BLaER1 treated with 17β-estradiol and CSF1 and Interleukin-3, amounts not matched to agents 10 nM and 100 nM (cell line): ENCODE measurements at regions not wholly inside any gene's neighbourhood (a gene's known extent, or its start where the extent isn't known, plus 50 kb on each side); places are given as distances from the start of the nearest gene placed in this dataset.
"Not testable (repeated sequence)": the region's sequence is repeated elsewhere in the genome, so short reads cannot be mapped to it uniquely, and the experiment has no call there.

ENCODE experiments used
- H3K27ac ChIP-seq, 11 experiments: shearing (Covaris generic); formaldehyde crosslinking; 2 replicates each; pipeline ENCODE4 v1.8.1; 2022
- H3K27me3 ChIP-seq, 11 experiments: shearing (Covaris generic); formaldehyde crosslinking; 2 replicates each; pipeline ENCODE4 v1.8.1; 2022
- H3K36me3 ChIP-seq, 11 experiments: shearing (Covaris generic); formaldehyde crosslinking; 2 replicates each; pipeline ENCODE4 v1.8.1; 2022
- H3K4me1 ChIP-seq, 10 experiments: shearing (Covaris generic); formaldehyde crosslinking; 2 replicates each; pipeline ENCODE4 v1.8.1; 2022
- H3K4me2 ChIP-seq, 11 experiments: shearing (Covaris generic); formaldehyde crosslinking; 2 replicates each; pipeline ENCODE4 v1.8.1; 2022
- H3K4me3 ChIP-seq, 10 experiments: shearing (Covaris generic); formaldehyde crosslinking; 2 replicates each; pipeline ENCODE4 v1.8.1; 2022
- H3K9ac ChIP-seq, 11 experiments: shearing (Covaris generic); formaldehyde crosslinking; 2 replicates each; pipeline ENCODE4 v1.8.1; 2022
- H3K9me3 ChIP-seq, 11 experiments: shearing (Covaris generic); formaldehyde crosslinking; replicated peaks in 1 of 11; 2 replicates each; pipeline ENCODE4 v1.8.1; 2022
- H4K20me1 ChIP-seq, 11 experiments: shearing (Covaris generic); formaldehyde crosslinking; 2 replicates each; pipeline ENCODE4 v1.8.1; 2022
- Cebpa-rat ChIP-seq, 11 experiments: shearing (Covaris generic); IDR thresholded peaks; 2 replicates each; pipeline ENCODE4 v1.8.1; 2022

DNA sequence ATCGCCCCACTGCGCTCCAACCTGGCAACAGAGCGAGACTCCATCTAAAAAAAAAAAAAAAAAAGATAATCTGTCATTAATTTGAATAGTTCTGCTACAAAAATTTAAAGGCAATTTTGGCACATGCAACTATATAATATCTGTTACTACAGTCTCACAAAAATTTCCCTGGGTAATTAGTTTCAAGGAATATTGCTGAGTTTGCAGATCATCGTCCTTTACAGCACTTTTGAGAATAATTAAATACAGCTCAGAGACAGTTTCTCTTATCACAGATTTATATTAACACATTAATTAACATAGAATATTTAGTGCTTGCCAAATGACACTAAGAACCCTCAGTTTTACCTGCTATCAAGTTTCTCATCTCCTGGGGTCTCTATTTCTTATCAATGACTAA, 540.4 kb upstream of the ZNF804A start:
- Histone ChIP-seq H3K9ac (no peak overlapping the region), H3K9me3 (no peaks in the 10 kb centered on the region), H3K36me3 (no peaks in the 10 kb centered on the region), H3K4me3 (no peak overlapping the region), H4K20me1 (no peaks in the 10 kb centered on the region), H3K4me2 (no peak overlapping the region), H3K27ac (no peak overlapping the region), H3K4me1 (no peaks in the 10 kb centered on the region), H3K27me3 (no peaks in the 10 kb centered on the region)
- TF ChIP-seq Cebpa-rat (IDR thresholded peaks at IDR 0.05): no peak

DNA sequence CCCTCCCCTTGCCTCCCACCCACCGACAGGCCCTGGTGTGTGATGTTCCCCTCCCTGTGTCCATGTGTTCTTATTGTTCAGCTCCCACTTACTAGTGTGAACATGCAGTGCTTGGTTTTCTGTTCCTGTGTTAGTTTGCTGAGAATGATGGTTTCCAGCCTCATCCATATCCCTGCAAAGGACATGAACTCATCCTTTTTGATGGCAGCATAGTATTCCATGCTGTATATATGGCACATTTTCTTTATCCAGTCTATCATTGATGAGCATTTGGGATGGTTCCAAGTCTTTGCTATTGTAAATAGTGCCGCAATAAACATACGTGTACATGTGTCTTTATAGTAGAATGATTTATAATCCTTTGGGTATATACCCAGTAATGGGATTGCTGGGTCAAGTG, 538.1 kb upstream of the ZNF804A start:
- not testable (repeated sequence) for H3K36me3 ChIP-seq, H3K9me3 ChIP-seq, H4K20me1 ChIP-seq, H3K4me3 ChIP-seq, H3K27me3 ChIP-seq, H3K4me1 ChIP-seq, H3K27ac ChIP-seq, H3K4me2 ChIP-seq, H3K9ac ChIP-seq

- H3K36me3 ChIP-seq: no peaks in the 10 kb centered on the region
- no peaks in the 10 kb centered on the region for H4K20me1 ChIP-seq
- no peaks in the 10 kb centered on the region for H3K27me3 ChIP-seq
- no peak overlapping the region for H3K4me3 ChIP-seq
- H3K4me2 ChIP-seq: no peak overlapping the region
- H3K9me3 ChIP-seq: no peaks in the 10 kb centered on the region
- no peaks in the 10 kb centered on the region for H3K4me1 ChIP-seq
- no peak for TF ChIP-seq Cebpa-rat (IDR thresholded peaks at IDR 0.05)
- no peak overlapping the region for H3K27ac ChIP-seq
- H3K9ac ChIP-seq: no peak overlapping the region
These were observed 530.8 kb upstream of the ZNF804A start for GRCh38 chr2:184067502-184067901.

GRCh38 chr2:184072470-184072869, 525.9 kb upstream of the ZNF804A start:
- Histone ChIP-seq H3K4me3 (no peak overlapping the region), H3K27me3 (no peaks in the 10 kb centered on the region), H3K9me3 (no peaks in the 10 kb centered on the region), H3K36me3 (no peaks in the 10 kb centered on the region), H3K27ac (no peak overlapping the region), H4K20me1 (no peaks in the 10 kb centered on the region), H3K4me2 (no peak overlapping the region), H3K9ac (no peak overlapping the region), H3K4me1 (no peaks in the 10 kb centered on the region)
- TF ChIP-seq Cebpa-rat (IDR thresholded peaks at IDR 0.05): no peak

- Histone ChIP-seq H3K9ac (no peak overlapping the region), H3K4me1 (no peaks in the 10 kb centered on the region), H3K27ac (no peak overlapping the region), H4K20me1 (no peaks in the 10 kb centered on the region), H3K4me3 (no peak overlapping the region), H3K36me3 (no peaks in the 10 kb centered on the region), H3K27me3 (no peaks in the 10 kb centered on the region), H3K9me3 (no peaks in the 10 kb centered on the region), H3K4me2 (no peak overlapping the region)
- TF ChIP-seq Cebpa-rat (IDR thresholded peaks at IDR 0.05): no peak
These were observed 519.8 kb upstream of the ZNF804A start for GRCh38 chr2:184078496-184078895.

GRCh38 chr2:184091456-184091855, 506.9 kb upstream of the ZNF804A start:
- no peak overlapping the region for H3K9ac ChIP-seq
- H3K36me3 ChIP-seq: no peaks in the 10 kb centered on the region
- H4K20me1 ChIP-seq: no peaks in the 10 kb centered on the region
- no peak overlapping the region for H3K4me3 ChIP-seq
- no peak for TF ChIP-seq Cebpa-rat (IDR thresholded peaks at IDR 0.05)
- no peak overlapping the region for H3K4me2 ChIP-seq
- no peak overlapping the region for H3K27ac ChIP-seq
- H3K4me1 ChIP-seq: no peaks in the 10 kb centered on the region
- H3K27me3 ChIP-seq: no peaks in the 10 kb centered on the region
- H3K9me3 ChIP-seq: no peaks in the 10 kb centered on the region

- H3K36me3 ChIP-seq: no peaks in the 10 kb centered on the region
- H3K9me3 ChIP-seq: no peaks in the 10 kb centered on the region
- TF ChIP-seq Cebpa-rat (IDR thresholded peaks at IDR 0.05): no peak
- no peaks in the 10 kb centered on the region for H4K20me1 ChIP-seq
- H3K4me3 ChIP-seq: no peak overlapping the region
- no peak overlapping the region for H3K27ac ChIP-seq
- H3K9ac ChIP-seq: no peak overlapping the region
- no peak overlapping the region for H3K4me2 ChIP-seq
- no peaks in the 10 kb centered on the region for H3K27me3 ChIP-seq
- no peaks in the 10 kb centered on the region for H3K4me1 ChIP-seq
These were observed 484.5 kb upstream of the ZNF804A start for GRCh38 chr2:184113696-184114403.

DNA sequence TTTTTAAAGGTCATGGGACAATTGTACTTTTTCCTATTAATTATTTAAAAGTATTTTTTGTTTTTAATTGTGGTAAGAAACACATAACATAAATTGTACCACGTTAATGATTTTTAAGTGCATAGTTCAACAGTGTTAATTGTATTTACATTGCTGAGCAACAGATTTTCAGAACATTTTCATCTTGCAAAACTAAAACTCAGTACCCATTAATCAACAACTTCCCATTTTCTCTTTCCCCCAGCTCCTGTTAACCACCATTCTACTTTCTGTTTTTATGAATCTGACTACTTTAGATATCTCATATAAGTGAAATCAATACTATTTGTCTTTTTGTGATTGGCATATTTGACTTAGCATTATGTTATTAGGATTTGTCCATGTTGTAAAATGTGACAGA, 483.9 kb upstream of the ZNF804A start:
- Histone ChIP-seq H3K4me3 (no peak overlapping the region), H3K36me3 (no peaks in the 10 kb centered on the region), H3K4me2 (no peak overlapping the region), H3K27me3 (no peaks in the 10 kb centered on the region), H3K4me1 (no peaks in the 10 kb centered on the region), H3K9me3 (no peaks in the 10 kb centered on the region), H4K20me1 (no peaks in the 10 kb centered on the region), H3K9ac (no peak overlapping the region), H3K27ac (no peak overlapping the region)
- TF ChIP-seq Cebpa-rat (IDR thresholded peaks at IDR 0.05): no peak

DNA sequence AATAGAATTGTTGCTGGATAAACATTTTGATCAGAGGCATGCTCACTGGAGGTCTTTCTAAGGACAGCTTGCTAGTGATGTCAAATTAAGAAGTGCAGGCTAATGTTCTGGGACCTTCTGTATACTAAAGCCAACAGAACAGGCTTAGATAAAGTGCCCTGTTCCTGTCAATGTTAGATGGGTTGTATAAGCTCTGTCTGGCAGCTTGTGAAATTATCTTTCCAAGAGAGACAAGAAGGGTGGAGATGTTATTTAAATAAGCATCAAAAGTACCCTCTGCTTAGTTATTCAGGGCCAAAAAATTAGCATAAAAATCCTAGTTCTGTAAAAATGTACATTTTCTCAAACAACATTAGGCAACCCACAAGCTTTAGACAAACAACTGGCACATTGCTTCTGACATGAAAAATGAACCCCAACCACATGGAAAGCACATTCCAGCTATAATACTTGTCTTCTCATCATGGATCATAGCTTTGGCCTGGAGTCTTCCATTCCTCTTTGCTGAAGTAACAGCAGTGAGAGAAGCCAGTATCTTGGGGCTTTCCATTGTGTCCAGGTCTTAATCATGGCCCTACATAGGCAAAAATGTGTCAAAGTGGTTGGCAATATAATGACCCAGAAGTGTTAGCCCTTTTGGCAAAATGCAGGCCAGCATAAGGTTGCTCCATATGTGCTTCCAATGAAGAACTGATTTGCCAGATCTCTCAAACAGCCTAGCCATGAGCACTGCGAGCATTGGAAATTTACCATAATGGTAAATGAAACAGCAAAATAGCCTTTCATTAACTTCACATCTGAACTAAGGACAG, 478.1 kb upstream of the ZNF804A start:
- no peaks in the 10 kb centered on the region for H4K20me1 ChIP-seq
- H3K4me2 ChIP-seq: no peak overlapping the region
- H3K9ac ChIP-seq: no peak overlapping the region
- H3K27me3 ChIP-seq: no peaks in the 10 kb centered on the region
- no peaks in the 10 kb centered on the region for H3K9me3 ChIP-seq
- H3K4me3 ChIP-seq: no peak overlapping the region
- no peak for TF ChIP-seq Cebpa-rat (IDR thresholded peaks at IDR 0.05)
- H3K27ac ChIP-seq: no peak overlapping the region
- H3K36me3 ChIP-seq: no peaks in the 10 kb centered on the region
- no peaks in the 10 kb centered on the region for H3K4me1 ChIP-seq

GRCh38 chr2:184125867-184126266, 472.5 kb upstream of the ZNF804A start:
- Histone ChIP-seq H3K4me2 (no peak overlapping the region), H3K9me3 (no peaks in the 10 kb centered on the region), H3K27me3 (no peaks in the 10 kb centered on the region), H3K9ac (no peak overlapping the region), H3K4me3 (no peak overlapping the region), H4K20me1 (no peaks in the 10 kb centered on the region), H3K36me3 (no peaks in the 10 kb centered on the region), H3K27ac (no peak overlapping the region), H3K4me1 (no peaks in the 10 kb centered on the region)
- no peak for TF ChIP-seq Cebpa-rat (IDR thresholded peaks at IDR 0.05)
